ENCODE measurements at regions not wholly inside any gene's neighbourhood (a gene's known extent, or its start where the extent isn't known, plus 50 kb on each side); places are given as distances from the start of the nearest gene placed in this dataset.

GRCh38 chr15:37595426-37595970 lies 338.9 kb upstream of the TMCO5A start:
- H3K4me3 ChIP-seq (IDR thresholded peaks at IDR 0.05; ENCODE audit: insufficient read depth, low read depth, low read length): no peak overlapping the region
- no peak overlapping the region for H3K4me2 ChIP-seq
- no peaks in the 10 kb centered on the region for H4K20me1 ChIP-seq (ENCODE audit: insufficient read depth)
- no peak overlapping the region for H3K9ac ChIP-seq
- H3K36me3 ChIP-seq (ENCODE audit: insufficient read depth): no peaks in the 10 kb centered on the region
- H3K4me1 ChIP-seq (ENCODE audit: low read depth, poor library complexity, severe bottlenecking): no peaks in the 10 kb centered on the region
- no peak overlapping the region for H2AFZ ChIP-seq (ENCODE audit: low read depth)
- no peak overlapping the region for H3K27ac ChIP-seq
- H3K79me2 ChIP-seq (ENCODE audit: insufficient read depth, low read depth): no peaks in the 10 kb centered on the region
- no peaks in the 10 kb centered on the region for H3K27me3 ChIP-seq (ENCODE audit: insufficient read depth, low read depth)
- TF ChIP-seq CTCF (conservative IDR thresholded peaks at IDR 0.05; ENCODE audit: low read depth, low read length): no peak

GRCh38 chr15:37599156-37599555 lies 335.3 kb upstream of the TMCO5A start:
- H2AFZ ChIP-seq (ENCODE audit: low read depth): no peak overlapping the region
- H3K4me2 ChIP-seq: no peak overlapping the region
- H3K27ac ChIP-seq: no peak overlapping the region
- H3K9ac ChIP-seq: no peak overlapping the region
- no peaks in the 10 kb centered on the region for H3K27me3 ChIP-seq (ENCODE audit: insufficient read depth, low read depth)
- no peaks in the 10 kb centered on the region for H3K36me3 ChIP-seq (ENCODE audit: insufficient read depth)
- no peak for TF ChIP-seq CTCF (conservative IDR thresholded peaks at IDR 0.05; ENCODE audit: low read depth, low read length)
- H3K79me2 ChIP-seq (ENCODE audit: insufficient read depth, low read depth): no peaks in the 10 kb centered on the region
- H3K4me1 ChIP-seq (ENCODE audit: low read depth, poor library complexity, severe bottlenecking): no peaks in the 10 kb centered on the region
- H4K20me1 ChIP-seq (ENCODE audit: insufficient read depth): no peaks in the 10 kb centered on the region
- no peak overlapping the region for H3K4me3 ChIP-seq (IDR thresholded peaks at IDR 0.05; ENCODE audit: insufficient read depth, low read depth, low read length)

- no peak overlapping the region for H3K4me3 ChIP-seq (IDR thresholded peaks at IDR 0.05; ENCODE audit: insufficient read depth, low read depth, low read length)
- H3K4me2 ChIP-seq: no peak overlapping the region
- no peaks in the 10 kb centered on the region; the same call in 1 of the 2 replicates for H3K36me3 ChIP-seq (ENCODE audit: insufficient read depth)
- H3K27me3 ChIP-seq (ENCODE audit: insufficient read depth, low read depth): no peaks in the 10 kb centered on the region
- H4K20me1 ChIP-seq (ENCODE audit: insufficient read depth): no peaks in the 10 kb centered on the region
- no peak overlapping the region for H3K27ac ChIP-seq
- no peaks in the 10 kb centered on the region for H3K79me2 ChIP-seq (ENCODE audit: insufficient read depth, low read depth)
- H3K4me1 ChIP-seq (ENCODE audit: low read depth, poor library complexity, severe bottlenecking): no peaks in the 10 kb centered on the region
- no peak overlapping the region for H2AFZ ChIP-seq (ENCODE audit: low read depth)
- no peak for TF ChIP-seq CTCF (conservative IDR thresholded peaks at IDR 0.05; ENCODE audit: low read depth, low read length)
- H3K9ac ChIP-seq: no peak overlapping the region
Measured at GRCh38 chr15:37616215-37616614, 318.2 kb upstream of the TMCO5A start.

- TF ChIP-seq CTCF (conservative IDR thresholded peaks at IDR 0.05; ENCODE audit: low read depth, low read length): no peak
- Histone ChIP-seq H3K27ac (no peak overlapping the region), H2AFZ (ENCODE audit: low read depth) (no peak overlapping the region), H3K27me3 (ENCODE audit: insufficient read depth, low read depth) (no peaks in the 10 kb centered on the region), H3K4me3 (IDR thresholded peaks at IDR 0.05; ENCODE audit: insufficient read depth, low read depth, low read length) (no peak overlapping the region), H3K36me3 (ENCODE audit: insufficient read depth) (no peaks in the 10 kb centered on the region; the same call in 1 of the 2 replicates), H3K9ac (no peak overlapping the region), H3K79me2 (ENCODE audit: insufficient read depth, low read depth) (no peaks in the 10 kb centered on the region), H4K20me1 (ENCODE audit: insufficient read depth) (no peaks in the 10 kb centered on the region), H3K4me1 (ENCODE audit: low read depth, poor library complexity, severe bottlenecking) (no peaks in the 10 kb centered on the region), H3K4me2 (no peak overlapping the region)
Measured at GRCh38 chr15:37618353-37618752, 316.1 kb upstream of the TMCO5A start.

Data from KMS-11 (cell line).